Bronchial epithelial cell (primary cell): ENCODE measurements at regions not wholly inside any gene's neighbourhood (a gene's known extent, or its start where the extent isn't known, plus 50 kb on each side); places are given as distances from the start of the nearest gene placed in this dataset.
"Not testable (repeated sequence)": the region's sequence is repeated elsewhere in the genome, so short reads cannot be mapped to it uniquely, and the experiment has no call there.

Experiments used
- DNase-seq: peaks from one replicate; pipeline ENCODE4 v3.0.0-alpha.2; 2010; ENCODE audit warnings: low read depth
- FAIRE-seq: peaks from 2 replicates; lab custom pipeline; 2011; peaks lifted over from hg19 to GRCh38; lab: Jason Lieb, UNC
- H3K27me3 ChIP-seq: 2 replicates; pipeline ENCODE4 v1.5.1; 2011; ENCODE audit warnings: low read length; ENCODE audit not compliant: control insufficient read depth, insufficient read depth
- H3K36me3 ChIP-seq: 2 replicates; pipeline ENCODE4 v1.5.1; 2011; ENCODE audit warnings: low read length; ENCODE audit not compliant: control insufficient read depth, insufficient read depth
- H3K4me3 ChIP-seq: 2 replicates; pipeline ENCODE4 v1.5.1; 2011; ENCODE audit warnings: mild to moderate bottlenecking, low read depth, low read length, control low read depth
- TF ChIP-seq, protein P1 (sequence below): IDR thresholded peaks from 2 replicates; pipeline ENCODE4 v1.5.1; 2011; ENCODE audit warnings: mild to moderate bottlenecking, moderate library complexity, low read length, control low read depth, inconsistent platforms; ENCODE audit not compliant: insufficient read depth, severe bottlenecking

DNA sequence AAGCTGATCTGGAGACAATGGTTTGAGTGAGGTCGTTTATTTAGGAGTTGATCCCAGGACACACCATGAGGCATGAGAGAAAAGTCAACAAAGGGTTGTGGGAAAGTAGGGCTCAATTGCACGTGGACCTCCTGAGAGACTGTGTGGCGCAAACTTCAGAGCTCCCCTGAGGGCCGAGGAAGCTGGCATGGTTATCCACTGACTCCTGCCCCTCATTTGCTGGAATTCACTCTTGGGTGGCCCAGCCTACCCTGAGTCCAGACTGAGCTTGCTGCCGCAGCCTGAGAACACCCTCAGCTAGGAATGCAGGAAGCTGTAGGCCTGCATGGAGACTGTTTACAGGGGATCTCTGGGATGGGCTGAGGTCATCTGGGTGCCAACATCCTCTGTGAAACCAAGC is 301.0 kb downstream of the RWDD3 start:
- DNase-seq = no peak
- Histone ChIP-seq H3K36me3 (no peaks in the 10 kb centered on the region), H3K27me3 (no peaks in the 10 kb centered on the region), H3K4me3 (no peak overlapping the region)
- TF ChIP-seq, protein P1, sequence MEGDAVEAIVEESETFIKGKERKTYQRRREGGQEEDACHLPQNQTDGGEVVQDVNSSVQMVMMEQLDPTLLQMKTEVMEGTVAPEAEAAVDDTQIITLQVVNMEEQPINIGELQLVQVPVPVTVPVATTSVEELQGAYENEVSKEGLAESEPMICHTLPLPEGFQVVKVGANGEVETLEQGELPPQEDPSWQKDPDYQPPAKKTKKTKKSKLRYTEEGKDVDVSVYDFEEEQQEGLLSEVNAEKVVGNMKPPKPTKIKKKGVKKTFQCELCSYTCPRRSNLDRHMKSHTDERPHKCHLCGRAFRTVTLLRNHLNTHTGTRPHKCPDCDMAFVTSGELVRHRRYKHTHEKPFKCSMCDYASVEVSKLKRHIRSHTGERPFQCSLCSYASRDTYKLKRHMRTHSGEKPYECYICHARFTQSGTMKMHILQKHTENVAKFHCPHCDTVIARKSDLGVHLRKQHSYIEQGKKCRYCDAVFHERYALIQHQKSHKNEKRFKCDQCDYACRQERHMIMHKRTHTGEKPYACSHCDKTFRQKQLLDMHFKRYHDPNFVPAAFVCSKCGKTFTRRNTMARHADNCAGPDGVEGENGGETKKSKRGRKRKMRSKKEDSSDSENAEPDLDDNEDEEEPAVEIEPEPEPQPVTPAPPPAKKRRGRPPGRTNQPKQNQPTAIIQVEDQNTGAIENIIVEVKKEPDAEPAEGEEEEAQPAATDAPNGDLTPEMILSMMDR = no peak
- FAIRE-seq = no peak

DNA sequence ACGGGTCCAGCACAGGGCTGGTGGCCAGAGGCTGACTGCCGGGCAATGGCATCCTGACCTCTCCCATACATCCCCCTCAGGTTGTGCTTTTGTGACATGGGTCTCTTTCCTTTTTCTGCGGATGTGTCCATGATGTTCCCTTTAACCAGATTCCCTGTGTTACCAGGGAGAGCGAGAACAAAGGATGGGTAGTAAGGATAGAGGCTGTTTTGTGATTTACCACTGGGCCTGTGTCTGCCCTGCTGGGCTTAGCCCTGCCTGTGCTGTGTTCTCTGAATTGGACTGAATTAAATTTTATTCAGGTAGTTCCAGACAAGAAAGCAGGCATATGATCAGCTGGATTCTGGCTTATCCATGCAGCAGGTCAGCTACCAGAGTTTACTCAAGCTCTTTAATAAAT is 301.6 kb downstream of the RWDD3 start:
- FAIRE-seq = no peak
- DNase-seq = no peak
- Histone ChIP-seq H3K27me3 (no peaks in the 10 kb centered on the region), H3K36me3 (no peaks in the 10 kb centered on the region), H3K4me3 (no peak overlapping the region)
- TF ChIP-seq, protein P1 = no peak

DNA sequence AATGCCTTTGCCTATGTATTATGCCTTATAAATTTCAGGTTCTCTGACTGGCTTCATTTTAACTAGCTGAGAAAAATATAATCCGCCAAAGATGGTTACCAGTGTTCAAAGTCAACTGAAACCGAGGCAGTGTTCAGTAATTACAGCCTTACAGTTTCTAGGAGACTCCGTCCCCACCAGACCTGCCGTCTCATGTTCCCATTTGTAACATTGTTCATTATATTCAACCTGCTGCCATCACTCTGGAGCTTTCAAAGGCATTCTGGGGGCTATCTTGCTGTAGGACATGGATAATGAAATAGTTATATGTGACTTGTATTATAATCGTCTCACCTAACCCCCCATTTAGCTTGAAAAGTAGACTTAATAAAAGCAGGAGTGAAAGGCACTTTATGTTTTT is 302.5 kb downstream of the RWDD3 start:
- no peak overlapping the region for H3K4me3 ChIP-seq
- no peak for DNase-seq
- no peaks in the 10 kb centered on the region for H3K36me3 ChIP-seq
- TF ChIP-seq, protein P1 = no peak
- H3K27me3 ChIP-seq = no peaks in the 10 kb centered on the region
- no peak for FAIRE-seq

DNA sequence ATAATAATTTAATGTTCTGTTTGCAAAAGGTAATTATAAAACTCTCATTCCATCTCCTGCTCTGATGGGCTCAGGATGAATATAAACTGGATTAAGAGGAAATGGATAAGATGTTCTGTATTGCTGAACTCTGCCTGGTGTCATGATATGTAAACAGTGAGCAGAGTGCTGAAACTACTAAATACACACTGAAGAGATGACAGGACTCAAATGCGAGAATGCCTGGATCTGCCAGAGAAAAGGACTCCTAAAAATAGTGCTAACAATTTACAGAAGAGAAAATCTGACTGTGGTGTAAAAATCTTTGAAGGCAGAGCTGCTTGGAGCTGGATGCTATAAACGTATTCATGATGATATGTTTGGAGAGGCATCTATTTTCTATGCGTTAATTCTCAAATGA is 303.2 kb downstream of the RWDD3 start:
- DNase-seq (no peak), FAIRE-seq (no peak)
- no peak overlapping the region for H3K4me3 ChIP-seq
- TF ChIP-seq, protein P1 = no peak
- no peaks in the 10 kb centered on the region for H3K36me3 ChIP-seq
- no peaks in the 10 kb centered on the region for H3K27me3 ChIP-seq

DNA sequence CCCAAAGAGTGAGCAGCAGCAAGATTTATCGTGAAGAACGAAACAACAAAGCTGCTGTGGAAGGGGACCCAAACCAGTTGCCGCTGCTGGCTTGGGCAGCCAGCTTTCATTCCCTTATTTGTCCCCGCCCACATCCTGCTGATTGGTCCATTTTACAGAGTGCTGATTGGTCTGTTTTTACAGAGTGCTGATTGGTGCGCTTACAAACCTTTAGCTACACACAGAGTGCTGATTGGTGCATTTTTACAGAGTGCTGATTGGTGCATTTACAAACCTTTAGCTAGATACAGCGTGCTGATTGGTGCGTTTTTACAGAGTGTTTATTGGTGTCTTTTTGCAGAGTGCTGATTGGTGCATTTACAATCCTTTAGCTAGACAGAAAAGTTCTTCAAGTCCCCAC is 304.2 kb downstream of the RWDD3 start:
- DNase-seq, H3K27me3 ChIP-seq, H3K4me3 ChIP-seq, FAIRE-seq, H3K36me3 ChIP-seq: not testable (repeated sequence)

DNA sequence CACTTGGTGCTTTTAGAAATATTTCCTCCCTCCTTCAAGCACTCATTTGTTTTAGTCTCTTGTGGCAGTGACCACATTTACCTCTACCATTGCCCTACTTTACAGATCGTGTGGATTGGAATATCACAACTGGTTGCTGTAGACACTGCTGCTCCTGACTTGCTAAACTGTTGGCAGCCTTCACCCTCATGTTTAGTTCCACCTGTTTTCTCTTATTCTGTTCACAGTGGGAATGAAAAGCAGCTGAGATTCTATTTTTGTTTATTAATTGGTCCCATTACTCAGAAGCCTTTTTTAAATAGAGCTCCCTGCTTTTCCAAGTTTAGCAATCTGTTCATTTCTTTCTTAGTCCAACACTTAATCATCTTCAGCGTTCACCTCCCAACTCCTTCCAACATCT is 308.9 kb downstream of the RWDD3 start:
- FAIRE-seq = no peak
- no peaks in the 10 kb centered on the region for H3K27me3 ChIP-seq
- TF ChIP-seq, protein P1 = no peak
- no peak for DNase-seq
- no peaks in the 10 kb centered on the region for H3K36me3 ChIP-seq
- H3K4me3 ChIP-seq = no peak overlapping the region
